ENCODE measurements at regions not wholly inside any gene's neighbourhood (a gene's known extent, or its start where the extent isn't known, plus 50 kb on each side); places are given as distances from the start of the nearest gene placed in this dataset.

DNA sequence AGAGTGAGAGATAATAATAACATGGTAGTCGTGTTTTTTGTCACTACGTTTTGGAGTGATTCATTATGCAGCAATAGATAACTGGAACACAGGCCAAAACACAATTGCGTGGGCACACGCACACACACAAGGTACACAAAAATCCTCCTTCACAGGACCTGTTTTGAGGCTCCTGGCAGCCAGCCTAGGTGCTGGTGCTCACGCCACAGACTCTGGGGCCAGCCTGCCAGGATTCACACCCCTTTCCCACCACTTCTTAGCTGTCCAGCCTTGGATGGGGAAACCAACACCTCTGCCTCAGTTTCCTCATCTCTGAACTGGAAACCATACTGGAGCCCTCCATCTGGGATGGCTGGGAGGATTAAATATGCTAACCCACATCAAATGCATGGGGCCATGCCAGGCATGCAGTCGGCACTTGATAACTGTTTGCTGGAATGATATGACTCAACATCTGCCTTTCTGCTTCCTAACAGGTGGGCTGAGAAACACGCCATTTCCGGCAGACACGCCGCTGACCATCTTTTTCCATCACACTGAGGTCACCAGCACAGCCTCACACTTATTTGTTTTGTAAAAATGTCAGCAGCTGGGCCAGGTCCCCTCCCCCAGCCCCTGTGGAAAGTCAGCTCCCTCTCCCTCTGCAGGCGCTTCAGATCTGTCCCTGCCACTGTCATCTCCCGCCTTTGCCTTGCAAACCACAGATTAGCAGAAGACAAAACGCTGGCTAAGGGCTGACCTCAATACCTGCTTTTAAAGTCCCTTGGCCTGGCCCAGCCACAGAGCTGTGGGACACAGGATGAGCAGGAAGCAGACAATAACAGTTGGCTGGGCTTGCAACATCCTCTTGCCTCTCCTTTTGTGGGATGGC is 237.5 kb downstream of the BCOR start:
- TF ChIP-seq TBL1XR1 (IDR thresholded peaks at IDR 0.05; ENCODE audit: low read length in 2 of 2) (no peak; a peak in 1 of 4 replicates), KLF16 (IDR thresholded peaks at IDR 0.05) (no peak), POLR2A (conservative IDR thresholded peaks at IDR 0.05) (no peak), JUN (IDR thresholded peaks at IDR 0.05; ENCODE audit: borderline replicate concordance, low read depth, low read length) (peak; percentile 80; the same call in 1 of the 2 replicates), JUN (CRISPR knock-in tag; IDR thresholded peaks at IDR 0.05; ENCODE audit: borderline replicate concordance) (peak; percentile 68; the same call in 1 of the 2 replicates), HDGF (IDR thresholded peaks at IDR 0.05) (no peak), SMAD4 (CRISPR knock-in tag; conservative IDR thresholded peaks at IDR 0.05) (peak; percentile 32; the same call in 1 of the 2 replicates), TAF1 (IDR thresholded peaks at IDR 0.05; ENCODE audit: control insufficient read depth, extremely low read depth, insufficient read depth, low read length, severe bottlenecking) (peak; percentile 20), BACH1 (tag; IDR thresholded peaks at IDR 0.05) (peak; percentile 18; the same call in 1 of the 2 replicates), SIN3A (IDR thresholded peaks at IDR 0.05; ENCODE audit: borderline replicate concordance in 2 of 2, control insufficient read depth in 1 of 2, low read depth in 2 of 2, low read length in 2 of 2) (no peak; a peak in 1 of 4 replicates)
- TF ChIP-seq, protein P1, sequence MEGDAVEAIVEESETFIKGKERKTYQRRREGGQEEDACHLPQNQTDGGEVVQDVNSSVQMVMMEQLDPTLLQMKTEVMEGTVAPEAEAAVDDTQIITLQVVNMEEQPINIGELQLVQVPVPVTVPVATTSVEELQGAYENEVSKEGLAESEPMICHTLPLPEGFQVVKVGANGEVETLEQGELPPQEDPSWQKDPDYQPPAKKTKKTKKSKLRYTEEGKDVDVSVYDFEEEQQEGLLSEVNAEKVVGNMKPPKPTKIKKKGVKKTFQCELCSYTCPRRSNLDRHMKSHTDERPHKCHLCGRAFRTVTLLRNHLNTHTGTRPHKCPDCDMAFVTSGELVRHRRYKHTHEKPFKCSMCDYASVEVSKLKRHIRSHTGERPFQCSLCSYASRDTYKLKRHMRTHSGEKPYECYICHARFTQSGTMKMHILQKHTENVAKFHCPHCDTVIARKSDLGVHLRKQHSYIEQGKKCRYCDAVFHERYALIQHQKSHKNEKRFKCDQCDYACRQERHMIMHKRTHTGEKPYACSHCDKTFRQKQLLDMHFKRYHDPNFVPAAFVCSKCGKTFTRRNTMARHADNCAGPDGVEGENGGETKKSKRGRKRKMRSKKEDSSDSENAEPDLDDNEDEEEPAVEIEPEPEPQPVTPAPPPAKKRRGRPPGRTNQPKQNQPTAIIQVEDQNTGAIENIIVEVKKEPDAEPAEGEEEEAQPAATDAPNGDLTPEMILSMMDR (IDR thresholded peaks at IDR 0.05 in 2 of 3, conservative IDR thresholded peaks at IDR 0.05 in 1 of 3; ENCODE audit: insufficient read depth in 2 of 3, low read depth in 1 of 3, low read length in 3 of 3) = no peak
- TF ChIP-seq, protein P2, sequence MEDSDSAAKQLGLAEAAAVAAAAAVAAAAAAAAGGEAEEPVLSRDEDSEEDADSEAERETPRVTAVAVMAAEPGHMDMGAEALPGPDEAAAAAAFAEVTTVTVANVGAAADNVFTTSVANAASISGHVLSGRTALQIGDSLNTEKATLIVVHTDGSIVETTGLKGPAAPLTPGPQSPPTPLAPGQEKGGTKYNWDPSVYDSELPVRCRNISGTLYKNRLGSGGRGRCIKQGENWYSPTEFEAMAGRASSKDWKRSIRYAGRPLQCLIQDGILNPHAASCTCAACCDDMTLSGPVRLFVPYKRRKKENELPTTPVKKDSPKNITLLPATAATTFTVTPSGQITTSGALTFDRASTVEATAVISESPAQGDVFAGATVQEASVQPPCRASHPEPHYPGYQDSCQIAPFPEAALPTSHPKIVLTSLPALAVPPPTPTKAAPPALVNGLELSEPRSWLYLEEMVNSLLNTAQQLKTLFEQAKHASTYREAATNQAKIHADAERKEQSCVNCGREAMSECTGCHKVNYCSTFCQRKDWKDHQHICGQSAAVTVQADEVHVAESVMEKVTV (CRISPR knock-in tag; IDR thresholded peaks at IDR 0.05) = no peak
- TF ChIP-seq, protein P3, sequence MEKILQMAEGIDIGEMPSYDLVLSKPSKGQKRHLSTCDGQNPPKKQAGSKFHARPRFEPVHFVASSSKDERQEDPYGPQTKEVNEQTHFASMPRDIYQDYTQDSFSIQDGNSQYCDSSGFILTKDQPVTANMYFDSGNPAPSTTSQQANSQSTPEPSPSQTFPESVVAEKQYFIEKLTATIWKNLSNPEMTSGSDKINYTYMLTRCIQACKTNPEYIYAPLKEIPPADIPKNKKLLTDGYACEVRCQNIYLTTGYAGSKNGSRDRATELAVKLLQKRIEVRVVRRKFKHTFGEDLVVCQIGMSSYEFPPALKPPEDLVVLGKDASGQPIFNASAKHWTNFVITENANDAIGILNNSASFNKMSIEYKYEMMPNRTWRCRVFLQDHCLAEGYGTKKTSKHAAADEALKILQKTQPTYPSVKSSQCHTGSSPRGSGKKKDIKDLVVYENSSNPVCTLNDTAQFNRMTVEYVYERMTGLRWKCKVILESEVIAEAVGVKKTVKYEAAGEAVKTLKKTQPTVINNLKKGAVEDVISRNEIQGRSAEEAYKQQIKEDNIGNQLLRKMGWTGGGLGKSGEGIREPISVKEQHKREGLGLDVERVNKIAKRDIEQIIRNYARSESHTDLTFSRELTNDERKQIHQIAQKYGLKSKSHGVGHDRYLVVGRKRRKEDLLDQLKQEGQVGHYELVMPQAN (IDR thresholded peaks at IDR 0.05; ENCODE audit: borderline replicate concordance) = no peak
- TF ChIP-seq, protein P4, sequence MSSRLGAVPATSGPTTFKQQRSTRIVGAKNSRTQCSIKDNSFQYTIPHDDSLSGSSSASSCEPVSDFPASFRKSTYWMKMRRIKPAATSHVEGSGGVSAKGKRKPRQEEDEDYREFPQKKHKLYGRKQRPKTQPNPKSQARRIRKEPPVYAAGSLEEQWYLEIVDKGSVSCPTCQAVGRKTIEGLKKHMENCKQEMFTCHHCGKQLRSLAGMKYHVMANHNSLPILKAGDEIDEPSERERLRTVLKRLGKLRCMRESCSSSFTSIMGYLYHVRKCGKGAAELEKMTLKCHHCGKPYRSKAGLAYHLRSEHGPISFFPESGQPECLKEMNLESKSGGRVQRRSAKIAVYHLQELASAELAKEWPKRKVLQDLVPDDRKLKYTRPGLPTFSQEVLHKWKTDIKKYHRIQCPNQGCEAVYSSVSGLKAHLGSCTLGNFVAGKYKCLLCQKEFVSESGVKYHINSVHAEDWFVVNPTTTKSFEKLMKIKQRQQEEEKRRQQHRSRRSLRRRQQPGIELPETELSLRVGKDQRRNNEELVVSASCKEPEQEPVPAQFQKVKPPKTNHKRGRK (tag; IDR thresholded peaks at IDR 0.05) = no peak
